ENCODE measurements at regions not wholly inside any gene's neighbourhood (a gene's known extent, or its start where the extent isn't known, plus 50 kb on each side); places are given as distances from the start of the nearest gene placed in this dataset.
"Not testable (repeated sequence)": the region's sequence is repeated elsewhere in the genome, so short reads cannot be mapped to it uniquely, and the experiment has no call there.

- DNase-seq = no peak
- Histone ChIP-seq H3K36me3 (no peaks in the 10 kb centered on the region), H3K4me1 (peaks cover 0 to 17% (median 3%) of the 10 kb centered on the region in 4 donors), H3K9me3 (no peaks in the 10 kb centered on the region), H3K4me3 (no peak overlapping the region), H3K27ac (no peak overlapping the region), H3K27me3 (no peaks in the 10 kb centered on the region)
- WGBS, 5 donors = 86 to 98% (median 93%) methylated on average over 3 of the region's 3 CpGs
- TF ChIP-seq POLR2A (IDR thresholded peaks at IDR 0.05) = no peak
- TF ChIP-seq CTCF (IDR thresholded peaks at IDR 0.05) = no peak
- no peak for TF ChIP-seq EP300 (IDR thresholded peaks at IDR 0.05)
- TF ChIP-seq POLR2AphosphoS5 (IDR thresholded peaks at IDR 0.05) = no peak
- intact Hi-C loops (cut with DNase I; ENCODE audit: low total_unique reads) = no loop called here
Measured at GRCh38 chr11:100442017-100442416, 245.1 kb upstream of the ARHGAP42 start.

- intact Hi-C loops (cut with DNase I; ENCODE audit: low total_unique reads) = no loop called here
- Histone ChIP-seq H3K36me3 (no peaks in the 10 kb centered on the region), H3K9me3 (no peaks in the 10 kb centered on the region), H3K27me3 (no peaks in the 10 kb centered on the region), H3K4me3 (no peak overlapping the region), H3K27ac (peak overlapping the region in 4 of 5 donors; percentile 12 to 59 (median 32)), H3K4me1 (peaks cover 0 to 8% (median 3%) of the 10 kb centered on the region in 4 donors)
- WGBS, 5 donors = 7 to 23% (median 14%) methylated on average over 2 of the region's 2 CpGs
- DNase-seq = peak; percentile 41 to 62
- TF ChIP-seq POLR2AphosphoS5 (IDR thresholded peaks at IDR 0.05) = peak in 1 of 3 donors; percentile 23
- TF ChIP-seq POLR2A (IDR thresholded peaks at IDR 0.05) = no peak
- TF ChIP-seq EP300 (IDR thresholded peaks at IDR 0.05) = no peak
- peak in 1 of 7 experiments; percentile 8 for TF ChIP-seq CTCF (IDR thresholded peaks at IDR 0.05)
Measured at GRCh38 chr11:100445231-100445735, 241.8 kb upstream of the ARHGAP42 start.

- 86 to 90% (median 88%) methylated on average over 26 of the region's 26 CpGs for WGBS, 5 donors
- intact Hi-C loops (cut with DNase I; ENCODE audit: low total_unique reads); H3K36me3 ChIP-seq; H3K27ac ChIP-seq; H3K9me3 ChIP-seq; H3K4me1 ChIP-seq; DNase-seq; H3K4me3 ChIP-seq; H3K27me3 ChIP-seq: not testable (repeated sequence)
Measured at GRCh38 chr11:100451801-100452460, 235.2 kb upstream of the ARHGAP42 start.

- no peak for DNase-seq
- intact Hi-C loops (cut with DNase I; ENCODE audit: low total_unique reads) = no loop called here
- no peaks in the 10 kb centered on the region for H3K4me1 ChIP-seq
- TF ChIP-seq POLR2AphosphoS5 (IDR thresholded peaks at IDR 0.05) = no peak
- no peak for TF ChIP-seq EP300 (IDR thresholded peaks at IDR 0.05)
- no peak for TF ChIP-seq POLR2A (IDR thresholded peaks at IDR 0.05)
- no peak overlapping the region for H3K4me3 ChIP-seq
- no peaks in the 10 kb centered on the region for H3K36me3 ChIP-seq
- no peak overlapping the region for H3K27ac ChIP-seq
- H3K27me3 ChIP-seq = no peaks in the 10 kb centered on the region
- whole genome bisulfite sequencing, 5 donors = 59 to 75% (median 73%) methylated on average over 3 of the region's 3 CpGs
- no peaks in the 10 kb centered on the region for H3K9me3 ChIP-seq
Measured at GRCh38 chr11:100459811-100460210, 227.3 kb upstream of the ARHGAP42 start.

GRCh38 chr11:100460426-100460825, 226.7 kb upstream of the ARHGAP42 start:
- Histone ChIP-seq H3K27me3 (no peaks in the 10 kb centered on the region), H3K36me3 (no peaks in the 10 kb centered on the region), H3K4me1 (no peaks in the 10 kb centered on the region), H3K9me3 (no peaks in the 10 kb centered on the region), H3K4me3 (no peak overlapping the region), H3K27ac (no peak overlapping the region)
- WGBS, 5 donors = 82 to 91% (median 87%) methylated on average over 3 of the region's 3 CpGs
- TF ChIP-seq POLR2AphosphoS5 (IDR thresholded peaks at IDR 0.05) (no peak), CTCF (IDR thresholded peaks at IDR 0.05) (no peak), EP300 (IDR thresholded peaks at IDR 0.05) (no peak), POLR2A (IDR thresholded peaks at IDR 0.05) (no peak)
- intact Hi-C loops (cut with DNase I; ENCODE audit: low total_unique reads) = no loop called here
- DNase-seq = no peak

Data from stomach (tissue), 8 donors.